PC-3 (cell line): ENCODE measurements at regions not wholly inside any gene's neighbourhood (a gene's known extent, or its start where the extent isn't known, plus 50 kb on each side); places are given as distances from the start of the nearest gene placed in this dataset.

Experiments
- CTCF ChIP-seq: fragments of 300-600 bp; sonication (generic); conservative IDR thresholded peaks from 2 replicates; pipeline ENCODE4 v1.5.1; 2017; ENCODE audit warnings: antibody characterized with exemption, low read depth, mild to moderate bottlenecking, low read length
- EZH2phosphoT487 ChIP-seq: fragments of 300-600 bp; sonication (generic); IDR thresholded peaks from 2 replicates; pipeline ENCODE4 v1.6.1; 2018; ENCODE audit warnings: mild to moderate bottlenecking, antibody characterized with exemption, low read length, borderline replicate concordance

GRCh38 chr4:77398256-77398655 lies 207.4 kb upstream of the CXCL13 start:
- TF ChIP-seq CTCF = no peak
- TF ChIP-seq EZH2phosphoT487 = no peak
